HG03139 (cell line): ENCODE measurements at regions not wholly inside any gene's neighbourhood (a gene's known extent, or its start where the extent isn't known, plus 50 kb on each side); places are given as distances from the start of the nearest gene placed in this dataset.

ENCODE experiments used
- ATAC-seq: cut with Tn5 transposase; IDR thresholded peaks from one replicate; pipeline ENCODE4 v1.9.1; 2021; ENCODE audit not compliant: unreplicated experiment

DNA sequence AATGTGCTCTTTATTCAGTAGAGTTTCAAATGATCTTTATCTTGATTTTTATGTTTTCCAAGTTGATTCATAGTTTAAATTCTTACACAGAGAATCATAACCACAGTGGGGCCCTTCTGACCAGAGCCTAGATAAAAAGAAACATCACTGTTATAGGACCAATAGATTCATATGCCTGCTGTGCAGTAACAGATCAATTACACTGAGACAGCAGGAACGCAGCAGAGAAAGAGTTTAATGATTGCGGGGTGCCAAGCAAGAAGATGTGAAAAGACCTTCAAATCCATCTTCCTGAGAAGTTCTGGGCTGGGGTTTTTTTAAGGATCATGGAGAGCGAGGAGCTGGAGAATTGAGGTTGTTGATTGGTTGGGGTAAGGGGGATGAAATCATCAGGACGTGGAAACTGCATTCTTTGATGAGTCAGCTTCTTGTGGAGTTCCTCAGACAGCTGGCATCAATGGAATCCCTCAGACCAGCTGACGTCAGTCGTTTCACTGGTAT lies 346.6 kb downstream of the TBC1D4 start:
- no peak for ATAC-seq

DNA sequence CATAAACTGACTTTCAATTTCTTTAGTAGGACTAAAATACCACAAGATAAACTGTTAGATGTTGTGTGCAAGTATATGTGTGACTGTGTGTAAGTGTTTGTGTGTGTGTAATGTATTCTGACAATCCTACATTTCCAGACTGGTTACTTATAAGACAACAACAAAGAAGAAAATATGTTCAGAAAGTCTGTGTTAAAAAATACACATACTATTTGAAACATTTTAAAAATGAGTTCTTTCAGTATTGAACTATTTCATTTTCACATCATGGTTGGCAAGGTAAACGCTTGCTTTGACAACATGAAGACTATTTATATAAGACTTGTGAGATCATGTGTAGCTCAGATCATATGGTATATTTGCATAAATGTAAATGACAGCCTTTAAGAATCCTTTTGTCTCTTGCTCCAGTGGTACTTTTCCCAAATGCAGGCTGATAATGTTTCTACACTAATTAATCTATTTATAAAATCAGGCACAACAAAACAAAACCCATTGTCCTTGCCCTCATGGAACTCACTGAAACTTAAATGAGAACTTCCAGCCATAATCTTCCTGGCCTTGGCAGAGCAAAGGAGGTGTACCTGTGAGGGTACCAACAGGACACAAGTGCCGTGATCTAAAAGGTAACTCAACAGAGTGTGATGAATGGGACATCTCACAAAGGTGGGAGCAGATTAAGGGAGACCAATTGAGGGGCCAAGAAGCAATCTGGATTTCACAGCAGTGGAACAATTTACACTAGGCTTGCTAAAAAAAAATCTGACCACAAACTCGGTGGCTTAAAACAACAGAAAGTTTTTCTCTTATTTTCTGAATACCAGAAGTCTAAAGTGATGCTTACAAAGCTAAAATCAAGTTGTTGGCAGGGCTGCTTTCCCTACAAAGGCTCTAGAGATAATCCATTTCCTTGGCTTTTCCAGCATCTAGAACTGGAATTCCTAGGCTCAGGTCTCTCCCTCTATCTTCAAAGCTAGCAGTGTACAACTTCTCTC lies 349.0 kb downstream of the TBC1D4 start:
- no peak for ATAC-seq

DNA sequence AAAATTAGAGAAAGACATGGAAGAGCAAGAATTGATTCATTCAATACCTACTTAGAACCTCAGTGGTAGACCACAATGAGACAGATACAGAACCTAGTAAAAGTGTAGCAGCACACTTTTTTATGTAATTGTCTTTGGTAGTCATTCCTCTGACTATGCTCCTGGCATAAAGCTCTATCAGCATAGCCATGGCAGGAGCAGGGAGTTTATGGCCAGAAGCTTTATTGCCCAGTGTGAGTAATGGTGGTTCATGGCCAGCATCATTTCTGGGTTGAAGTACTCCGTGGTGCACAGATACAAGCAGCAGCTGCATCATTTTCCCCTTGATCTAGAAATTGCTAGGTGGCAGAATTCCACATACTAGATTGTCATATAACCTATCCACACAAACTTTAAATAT lies 352.6 kb downstream of the TBC1D4 start:
- ATAC-seq = no peak

DNA sequence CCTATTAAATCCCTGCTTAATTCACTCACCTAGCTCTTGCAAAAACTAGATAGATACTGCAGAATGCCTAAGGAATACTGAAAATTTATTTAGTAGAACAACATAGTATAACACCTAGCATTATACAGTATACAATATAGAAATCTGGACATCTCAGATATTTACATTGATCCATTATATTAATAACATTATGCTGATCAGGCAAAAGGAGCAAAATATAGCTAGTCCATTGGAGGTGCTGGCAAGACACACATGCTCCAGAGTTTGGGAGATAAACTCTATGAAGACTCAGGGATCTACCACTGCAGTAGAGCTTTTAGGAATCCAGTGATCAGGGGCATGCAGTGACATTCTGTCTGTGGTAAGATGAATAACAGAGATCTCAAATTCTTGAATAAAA lies 357.6 kb downstream of the TBC1D4 start:
- no peak for ATAC-seq

DNA sequence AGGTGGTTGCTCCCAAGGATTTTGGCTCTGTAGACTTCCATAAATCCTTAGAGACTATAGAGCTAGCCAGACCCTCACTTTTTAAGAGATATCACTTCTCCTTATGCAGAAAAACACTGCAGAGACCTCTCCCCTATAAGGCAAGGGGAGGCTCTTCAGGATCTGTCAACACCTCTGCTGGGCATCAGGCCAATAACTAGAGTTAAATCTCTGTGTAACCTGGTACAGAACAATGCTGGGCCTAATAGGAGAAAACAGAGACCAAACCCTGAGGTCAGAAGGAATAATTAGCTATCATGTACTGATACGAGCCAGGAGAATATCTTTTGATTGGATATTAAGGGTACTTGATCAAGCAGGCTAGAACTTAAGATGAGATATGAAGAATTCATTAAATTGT lies 358.5 kb downstream of the TBC1D4 start:
- no peak for ATAC-seq

DNA sequence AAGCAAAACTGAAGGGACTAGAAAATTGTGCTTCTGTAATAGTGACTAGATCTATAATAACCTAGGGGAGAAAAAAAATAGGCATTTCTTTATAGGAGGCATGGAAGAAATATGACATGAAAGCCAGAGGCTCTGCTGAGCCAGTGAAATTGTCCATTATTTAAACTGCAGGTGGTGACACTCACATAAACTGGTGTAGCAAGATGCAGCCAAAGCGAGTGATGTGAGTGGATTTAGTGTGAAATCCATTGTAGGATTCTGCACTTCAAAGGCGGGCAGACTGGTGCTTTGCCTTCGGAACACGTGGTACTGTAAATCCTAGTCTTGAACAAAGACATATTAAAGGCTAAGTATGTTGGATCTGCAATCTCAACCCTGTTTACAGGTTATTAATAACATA lies 361.9 kb downstream of the TBC1D4 start:
- no peak for ATAC-seq

DNA sequence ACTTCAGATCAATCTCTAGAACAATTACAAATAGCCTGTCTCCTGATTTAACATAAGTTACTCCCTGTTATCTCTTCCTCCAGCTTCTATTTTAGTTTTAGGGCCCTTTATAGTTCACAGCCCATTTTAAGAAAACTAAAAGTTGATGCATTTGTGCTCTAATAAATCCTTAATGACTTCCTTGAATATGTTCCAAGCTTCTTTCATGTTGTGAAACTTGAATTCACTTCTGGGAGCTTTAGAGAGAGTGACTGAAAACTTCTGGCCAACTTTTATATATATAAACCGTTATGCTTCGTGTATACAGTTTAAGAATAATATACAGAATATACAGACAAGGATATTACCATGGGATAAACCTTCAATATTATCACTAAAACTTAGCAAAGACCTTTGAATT lies 366.8 kb downstream of the TBC1D4 start:
- no peak for ATAC-seq

DNA sequence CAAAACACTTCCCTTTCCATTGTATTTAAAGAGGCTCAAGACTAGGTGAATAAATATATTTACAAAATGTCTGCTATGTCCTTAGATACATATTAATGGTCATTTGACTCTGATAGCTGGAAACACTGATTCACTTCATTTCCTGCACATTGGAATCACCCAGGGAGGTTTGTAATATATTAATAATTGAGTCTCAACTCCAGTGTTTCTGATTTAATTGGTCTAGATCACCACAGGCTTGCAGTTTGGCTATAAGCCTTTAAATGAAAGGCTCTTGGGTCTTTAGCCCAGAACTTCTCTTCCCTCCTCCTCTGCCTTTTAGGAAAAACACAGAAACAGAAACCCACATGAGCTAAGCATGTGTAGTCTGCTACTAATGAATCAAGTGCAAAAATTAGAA lies 378.0 kb downstream of the TBC1D4 start:
- ATAC-seq = no peak

DNA sequence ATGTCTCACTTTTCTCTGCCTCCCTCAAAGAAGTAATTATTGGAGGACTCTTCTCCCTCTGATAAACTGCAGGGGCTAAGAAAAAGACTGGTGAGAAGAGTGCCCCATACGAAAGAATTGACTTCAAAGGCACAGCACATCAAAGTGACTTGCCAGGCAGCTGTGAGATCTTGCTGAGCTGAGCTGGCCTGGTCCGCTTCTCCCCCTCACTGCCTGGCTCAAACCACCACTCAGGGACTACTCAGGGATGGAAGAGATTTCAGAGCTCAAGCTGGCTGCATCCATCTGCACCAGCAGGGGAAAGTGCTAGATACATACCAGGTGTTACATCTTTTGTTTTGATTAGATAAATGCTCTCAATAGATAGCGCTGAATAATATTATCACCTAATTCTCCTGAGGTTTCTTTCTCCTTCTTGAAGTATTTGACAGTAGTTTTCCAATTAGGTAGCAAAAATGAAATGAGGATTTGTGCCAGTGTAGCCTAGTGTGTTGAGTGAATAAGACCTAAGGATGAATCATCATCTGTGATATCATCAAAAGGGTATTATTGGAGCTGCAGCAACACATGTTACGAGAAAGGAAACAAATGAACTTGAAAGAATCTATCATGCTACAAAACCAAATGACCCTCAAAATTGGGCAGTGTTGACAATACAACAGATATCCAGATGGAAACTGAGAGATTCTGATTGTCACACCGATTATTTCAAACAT lies 379.8 kb downstream of the TBC1D4 start:
- ATAC-seq = no peak

DNA sequence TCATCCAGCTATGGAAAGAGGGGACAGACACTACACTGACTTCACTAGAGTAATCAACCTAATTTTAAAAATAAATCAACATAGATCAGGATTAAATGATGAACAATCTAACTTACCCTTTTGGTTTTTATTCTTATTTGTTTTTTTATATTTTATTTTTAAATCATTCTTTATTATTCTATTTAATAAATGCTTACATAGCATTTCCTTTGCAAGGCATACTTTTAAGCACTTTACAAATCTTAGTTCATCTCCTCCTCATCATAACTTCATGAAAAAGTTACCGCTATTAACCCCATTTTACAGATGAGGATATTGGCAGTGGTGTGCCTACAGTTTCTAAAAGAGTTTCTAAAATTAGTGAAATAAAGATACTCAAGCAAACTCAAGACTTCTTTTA lies 380.6 kb downstream of the TBC1D4 start:
- ATAC-seq = no peak

DNA sequence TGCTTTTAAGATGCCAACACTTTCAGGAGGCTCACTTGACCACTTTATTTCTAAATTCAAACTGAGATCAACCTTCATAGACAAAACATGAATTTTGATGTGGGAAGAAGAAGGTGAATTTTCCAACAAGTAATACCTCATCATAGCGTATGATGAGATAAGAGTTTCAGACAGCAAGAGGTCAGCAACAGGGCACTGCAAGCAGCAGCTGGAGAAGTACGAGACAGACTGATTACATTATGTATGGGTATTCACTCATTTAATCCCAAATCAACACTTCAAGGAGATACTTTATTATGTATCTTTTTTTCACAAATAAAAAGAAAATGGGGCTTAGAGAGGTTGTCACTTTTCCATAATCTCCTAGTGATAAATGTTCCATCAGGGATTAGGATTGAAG lies 389.8 kb downstream of the TBC1D4 start:
- no peak for ATAC-seq

DNA sequence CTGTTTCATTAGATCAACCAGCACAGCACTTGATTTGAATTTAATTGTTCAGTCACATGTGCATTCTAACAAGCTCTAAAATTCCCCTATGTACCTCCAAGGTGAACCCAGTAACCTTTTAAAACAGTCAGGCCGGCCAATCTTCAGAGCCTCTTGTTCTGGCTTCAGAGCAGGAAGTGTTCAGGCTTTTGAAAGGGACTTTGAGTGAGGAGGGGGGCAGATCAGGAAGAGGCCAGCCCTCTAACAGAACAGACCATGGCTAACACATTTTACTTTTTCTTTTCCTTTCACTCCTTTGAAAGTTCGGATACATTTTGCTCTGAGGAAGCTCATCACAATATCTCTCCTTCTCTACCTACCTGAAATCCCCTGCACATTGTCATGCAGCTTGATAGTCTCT lies 390.3 kb downstream of the TBC1D4 start:
- ATAC-seq = no peak

DNA sequence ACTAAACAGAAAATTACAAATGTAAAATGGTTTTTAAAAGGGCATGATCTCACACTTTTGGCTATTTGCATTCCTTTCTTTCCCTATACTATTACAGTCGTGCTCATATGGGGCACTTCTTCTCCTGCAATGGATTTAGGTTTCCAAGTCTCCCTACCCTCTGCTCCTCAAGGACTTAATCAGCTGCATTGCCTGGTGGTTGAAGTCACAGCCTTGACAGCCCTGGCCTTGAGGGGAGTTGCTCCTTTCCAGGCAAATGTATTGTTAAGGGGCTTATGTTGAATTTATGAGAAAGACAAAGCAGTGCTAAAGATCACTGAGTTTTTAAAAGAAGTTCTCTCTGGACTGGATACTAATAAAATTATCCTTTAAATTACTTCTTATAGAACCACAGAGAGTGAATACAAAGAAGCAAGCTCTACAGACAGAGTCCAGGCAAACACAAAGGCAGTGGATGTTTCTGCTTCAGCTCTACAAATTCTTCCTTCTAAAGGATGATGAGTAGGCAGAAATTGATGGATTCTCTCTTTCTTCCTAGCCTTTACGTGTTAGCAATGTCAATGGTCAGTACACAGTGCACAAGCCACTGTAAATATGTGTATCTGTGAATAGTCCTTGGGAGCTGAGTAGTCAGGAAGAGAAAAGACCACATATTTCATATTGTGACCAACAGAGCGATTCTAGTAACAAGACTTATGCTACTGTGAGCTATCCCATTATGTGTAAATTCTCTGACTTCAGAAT lies 390.9 kb downstream of the TBC1D4 start:
- ATAC-seq = no peak

DNA sequence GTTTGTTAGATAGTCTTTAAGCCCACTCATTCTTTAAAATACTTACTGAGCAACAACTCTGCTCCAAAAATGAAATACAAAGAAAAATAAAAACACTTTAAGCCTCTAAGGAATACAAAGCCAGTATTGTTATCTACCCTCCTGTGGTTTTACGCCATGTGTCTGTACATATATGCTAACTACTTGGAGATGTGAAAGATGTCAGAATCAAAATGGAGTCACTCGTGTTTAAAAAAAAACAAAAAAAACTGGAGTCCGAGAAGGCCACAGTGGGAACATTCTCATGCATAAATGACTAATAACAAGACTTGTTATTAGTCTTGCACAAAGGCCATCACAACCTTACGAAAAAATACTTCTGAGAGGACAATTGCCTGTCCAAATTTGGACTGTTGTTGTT lies 393.1 kb downstream of the TBC1D4 start:
- no peak for ATAC-seq

DNA sequence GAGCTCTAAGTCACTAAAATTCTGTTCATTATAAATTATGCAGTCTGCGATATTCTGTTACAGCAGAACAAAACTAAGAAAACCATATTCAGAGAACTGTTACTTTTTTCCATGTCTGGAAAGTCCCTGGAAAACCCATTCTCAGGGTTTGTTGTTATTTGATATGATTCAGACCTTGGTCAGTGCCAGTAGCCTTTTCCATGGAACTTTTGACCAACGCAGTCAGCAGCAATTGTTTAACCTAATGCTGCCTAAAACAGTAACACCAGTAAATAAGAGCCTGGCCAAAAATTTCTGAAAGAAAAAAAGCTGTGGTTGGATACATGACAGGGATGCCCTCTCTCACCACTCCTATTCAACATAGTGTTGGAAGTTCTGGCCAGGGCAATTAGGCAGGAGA lies 402.7 kb downstream of the TBC1D4 start:
- ATAC-seq = no peak

DNA sequence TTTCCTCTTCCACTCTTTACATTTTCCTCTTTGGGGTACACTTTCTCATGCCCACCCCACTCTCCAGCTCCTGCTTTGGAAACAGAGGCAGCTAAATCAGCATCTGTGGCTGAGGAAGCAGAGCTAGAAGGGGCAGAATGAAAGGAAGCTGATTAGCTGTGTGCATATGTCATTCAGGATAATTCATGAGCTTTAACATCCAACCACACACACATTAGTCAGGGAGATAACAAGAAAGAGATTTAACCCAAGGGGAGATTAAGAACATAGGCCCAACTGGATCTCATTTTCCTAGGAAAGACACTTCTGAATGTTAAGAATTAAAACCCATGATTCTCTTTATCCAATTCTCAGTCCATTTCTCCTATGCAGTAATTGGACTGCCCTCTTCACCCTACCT lies 405.5 kb downstream of the TBC1D4 start:
- no peak for ATAC-seq

DNA sequence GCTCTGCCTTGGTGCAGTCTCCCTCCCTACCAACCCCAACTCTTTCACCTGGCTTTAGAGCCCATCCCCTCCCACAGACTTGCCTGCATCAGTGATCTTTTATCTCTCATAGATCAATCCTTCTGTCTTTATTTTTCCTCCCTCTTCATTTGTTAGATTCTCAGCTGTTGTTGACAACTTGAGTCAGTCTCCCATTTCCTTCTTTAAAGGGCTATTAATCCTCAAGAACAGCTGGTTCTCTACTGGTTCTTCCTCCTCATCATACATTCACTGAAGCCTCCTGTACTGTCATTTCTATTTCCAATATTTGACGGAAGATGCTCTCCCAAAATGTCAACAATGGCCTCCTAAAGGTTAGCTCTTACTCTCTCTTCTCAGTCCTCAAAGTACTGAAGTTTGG lies 408.2 kb downstream of the TBC1D4 start:
- no peak for ATAC-seq

DNA sequence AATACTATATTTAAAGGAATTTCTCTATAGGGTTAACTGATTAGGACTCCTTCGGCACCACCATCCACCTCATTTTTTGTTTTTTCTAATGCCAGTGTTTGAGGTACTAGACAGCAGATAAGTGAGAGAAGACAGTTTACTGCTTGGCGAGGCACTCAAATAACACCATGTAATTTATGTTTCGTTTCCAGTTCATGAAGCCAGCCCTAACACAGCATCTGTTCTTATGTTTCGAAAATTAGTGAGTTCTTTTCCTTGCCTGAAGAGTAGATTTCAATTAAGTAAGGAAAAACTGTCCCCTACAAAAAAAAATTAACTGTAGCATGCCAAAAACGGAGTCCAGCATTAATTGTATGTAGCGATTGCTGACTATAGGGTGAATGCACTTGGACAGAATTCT lies 409.1 kb downstream of the TBC1D4 start:
- ATAC-seq = no peak

DNA sequence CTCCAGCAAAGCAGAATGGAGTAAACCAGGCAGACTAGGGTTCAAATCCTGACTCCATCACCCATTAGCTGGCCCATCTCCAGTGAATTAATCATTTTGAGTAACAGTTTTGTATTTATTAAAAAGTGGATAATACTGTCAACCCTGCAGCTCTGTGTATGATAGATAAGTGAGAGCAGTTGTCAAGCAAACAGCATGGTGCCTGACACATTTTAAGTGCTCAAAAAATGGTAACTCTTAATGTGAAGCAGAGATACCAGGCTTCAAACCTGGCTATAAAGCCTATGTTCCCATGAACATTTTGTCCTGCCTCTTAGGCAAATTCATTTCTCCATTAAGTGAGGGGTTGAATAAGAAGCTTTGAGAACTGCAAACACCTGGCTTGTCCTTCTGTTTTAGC lies 409.6 kb downstream of the TBC1D4 start:
- no peak for ATAC-seq

DNA sequence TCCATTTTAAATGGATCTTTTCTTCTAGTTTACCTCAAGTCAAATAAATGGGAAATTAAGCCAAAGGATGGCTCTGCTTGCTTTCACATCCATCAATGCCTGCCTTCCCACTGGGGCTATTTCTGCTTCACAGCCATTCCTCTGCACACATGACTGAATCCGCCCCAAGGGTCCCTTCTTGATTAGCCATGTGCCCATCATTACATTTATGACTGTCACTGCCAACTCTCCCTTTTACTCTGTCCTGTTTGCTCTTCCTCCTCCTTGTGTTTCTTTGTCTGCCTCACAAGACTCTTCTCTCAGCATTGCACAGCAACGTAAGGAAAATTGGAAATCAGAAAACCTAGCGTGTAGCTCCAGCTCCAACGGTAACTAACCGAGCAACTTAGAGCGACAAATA lies 410.2 kb downstream of the TBC1D4 start:
- ATAC-seq = no peak

DNA sequence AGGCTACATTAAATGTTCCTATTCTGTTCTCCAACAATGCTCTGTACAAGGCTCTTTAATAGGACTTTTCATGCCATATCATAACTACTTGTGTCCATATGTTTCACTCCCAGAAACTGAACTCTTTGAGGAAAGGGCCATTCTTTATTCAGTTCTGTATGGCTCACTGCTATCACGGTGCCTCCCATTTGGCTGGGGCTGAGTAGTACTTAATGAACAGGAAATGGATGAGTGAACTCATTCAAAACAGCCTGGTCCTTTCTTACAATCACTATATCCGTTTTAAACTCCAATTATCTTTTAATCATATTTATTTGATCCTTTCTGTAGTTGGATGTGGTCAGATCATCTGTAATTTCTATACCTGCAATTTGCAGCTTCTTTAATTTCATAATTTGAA lies 410.6 kb downstream of the TBC1D4 start:
- ATAC-seq = no peak
